PC-9 (cell line): ENCODE measurements at regions not wholly inside any gene's neighbourhood (a gene's known extent, or its start where the extent isn't known, plus 50 kb on each side); places are given as distances from the start of the nearest gene placed in this dataset.

Source experiments
- CTCF ChIP-seq: fragments of 200-600 bp; sonication (generic); conservative IDR thresholded peaks from 2 replicates; pipeline ENCODE4 v1.6.1; 2017; ENCODE audit warnings: mixed run types, antibody characterized with exemption, mild to moderate bottlenecking, moderate library complexity
- EZH2 ChIP-seq: fragments of 200-600 bp; sonication (generic); IDR thresholded peaks from 2 replicates; pipeline ENCODE4 v1.8.0; 2017; ENCODE audit warnings: antibody characterized with exemption, low read depth

GRCh38 chr15:39199076-39199475 lies 381.8 kb upstream of the THBS1 start:
- TF ChIP-seq CTCF (no peak), EZH2 (no peak)
